Neural cell (in vitro differentiated cells): ENCODE measurements at regions not wholly inside any gene's neighbourhood (a gene's known extent, or its start where the extent isn't known, plus 50 kb on each side); places are given as distances from the start of the nearest gene placed in this dataset.

Experiments
- H2AFZ ChIP-seq: fragments of 200-600, 300-800 bp; sonication (generic), shearing (Covaris generic); 2 replicates; pipeline ENCODE4 v1.6.0; 2014; ENCODE audit warnings: low read depth, mild to moderate bottlenecking, antibody characterized with exemption, low read length, moderate library complexity
- H3F3A ChIP-seq: fragments of 200-600 bp; shearing (Covaris generic); 2 replicates; pipeline ENCODE4 v1.6.1; 2016; ENCODE audit warnings: mild to moderate bottlenecking, moderate library complexity, mixed read lengths, antibody characterized with exemption, low read length; ENCODE audit not compliant: insufficient read depth, poor library complexity, severe bottlenecking
- H3K27ac ChIP-seq: fragments of 200-600, 300-800 bp; sonication (generic), shearing (Covaris generic); 2 replicates; pipeline ENCODE4 v1.5.1; 2014; ENCODE audit warnings: mild to moderate bottlenecking, low read length, moderate library complexity
- H3K27me3 ChIP-seq: fragments of 300-800, 200-600 bp; sonication (generic), shearing (Covaris generic); 2 replicates; pipeline ENCODE4 v1.6.0; 2014; ENCODE audit warnings: mild to moderate bottlenecking, low read depth, low read length, moderate library complexity; ENCODE audit not compliant: insufficient read depth
- H3K36me3 ChIP-seq: fragments of 300-800, 200-600 bp; sonication (generic), shearing (Covaris generic); 2 replicates; pipeline ENCODE4 v1.5.1; 2014; ENCODE audit warnings: mild to moderate bottlenecking, antibody characterized with exemption, low read length, moderate library complexity; ENCODE audit not compliant: insufficient read depth
- H3K4me2 ChIP-seq: fragments of 300-800, 200-600 bp; sonication (generic), shearing (Covaris generic); 2 replicates; pipeline ENCODE4 v1.6.0; 2014; ENCODE audit warnings: mild to moderate bottlenecking, low read length
- H3K4me3 ChIP-seq: fragments of 300-800, 200-600 bp; sonication (generic), shearing (Covaris generic); 2 replicates; pipeline ENCODE4 v1.5.1; 2014; ENCODE audit warnings: mild to moderate bottlenecking, low read length, moderate library complexity
- H3K79me2 ChIP-seq: fragments of 200-600 bp; shearing (Covaris generic); replicated peaks from 2 replicates; pipeline ENCODE4 v1.6.0; 2014; ENCODE audit warnings: mild to moderate bottlenecking, low read length, moderate library complexity; ENCODE audit not compliant: insufficient read depth
- H3K9ac ChIP-seq: fragments of 300-800, 200-600 bp; sonication (generic), shearing (Covaris generic); 2 replicates; pipeline ENCODE4 v1.6.1; 2016; ENCODE audit warnings: mild to moderate bottlenecking, low read length, mixed read lengths
- H3K9me2 ChIP-seq: fragments of 200-600 bp; shearing (Covaris generic); 2 replicates; pipeline ENCODE4 v1.6.1; 2016; ENCODE audit warnings: mild to moderate bottlenecking, low read length, mixed read lengths; ENCODE audit not compliant: insufficient read depth
- H3K9me3 ChIP-seq: fragments of 200-600, 300-800 bp; sonication (generic), shearing (Covaris generic); 2 replicates; pipeline ENCODE4 v1.6.1; 2016; ENCODE audit warnings: mild to moderate bottlenecking, mixed run types, low read length, moderate library complexity, mixed read lengths
- H4K20me1 ChIP-seq: fragments of 200-600 bp; shearing (Covaris generic); 2 replicates; pipeline ENCODE4 v1.6.1; 2016; ENCODE audit warnings: mild to moderate bottlenecking, mixed run types; ENCODE audit not compliant: insufficient read depth
- EP300 ChIP-seq: fragments of 450-650 bp; conservative IDR thresholded peaks from 2 replicates; pipeline ENCODE4 v1.6.1; 2014; ENCODE audit warnings: antibody characterized with exemption, mild to moderate bottlenecking, moderate library complexity; ENCODE audit not compliant: poor library complexity, severe bottlenecking
- EZH2 ChIP-seq: fragments of 200-600, 300-800 bp; shearing (Covaris generic), sonication (generic); IDR thresholded peaks from 2 replicates; pipeline ENCODE4 v1.6.1; 2014; ENCODE audit warnings: antibody characterized with exemption, low read length, borderline replicate concordance, mild to moderate bottlenecking; ENCODE audit not compliant: insufficient read depth, poor library complexity, severe bottlenecking
- MXI1 ChIP-seq: fragments of 450-650 bp; conservative IDR thresholded peaks from 2 replicates; pipeline ENCODE4 v1.6.1; 2014; ENCODE audit warnings: antibody characterized with exemption, mild to moderate bottlenecking; ENCODE audit not compliant: poor library complexity, severe bottlenecking
- POLR2AphosphoS5 ChIP-seq: IDR thresholded peaks from 2 replicates; pipeline ENCODE4 v1.6.1; 2012
- RAD21 ChIP-seq: fragments of 450-650 bp; conservative IDR thresholded peaks from 2 replicates; pipeline ENCODE4 v1.6.1; 2014; ENCODE audit warnings: antibody characterized with exemption, mild to moderate bottlenecking, moderate library complexity
- REST ChIP-seq: IDR thresholded peaks from 2 replicates; pipeline ENCODE4 v1.6.1; 2012; ENCODE audit warnings: borderline replicate concordance
- SMC3 ChIP-seq: fragments of 450-650 bp; conservative IDR thresholded peaks from 2 replicates; pipeline ENCODE4 v1.6.1; 2014; ENCODE audit warnings: antibody characterized with exemption, mild to moderate bottlenecking, moderate library complexity; ENCODE audit not compliant: poor library complexity
- TAF1 ChIP-seq: IDR thresholded peaks from 2 replicates; pipeline ENCODE4 v1.6.1; 2012; ENCODE audit warnings: low read depth
- TF ChIP-seq, protein P1 (sequence below): fragments of 450-650 bp; IDR thresholded peaks from 2 replicates; pipeline ENCODE4 v1.5.1; 2014; ENCODE audit warnings: antibody characterized with exemption, mild to moderate bottlenecking, moderate library complexity; ENCODE audit not compliant: poor library complexity, severe bottlenecking

GRCh38 chr5:57705769-57706168 lies 223.2 kb upstream of the ACTBL2 start:
- no peaks in the 10 kb centered on the region for H3K79me2 ChIP-seq
- H3K9me2 ChIP-seq: no peaks in the 10 kb centered on the region
- TF ChIP-seq REST: no peak
- TF ChIP-seq SMC3: no peak
- H3K36me3 ChIP-seq: no peaks in the 10 kb centered on the region
- H3K9ac ChIP-seq: no peak overlapping the region
- no peaks in the 10 kb centered on the region for H3F3A ChIP-seq
- no peaks in the 10 kb centered on the region for H4K20me1 ChIP-seq
- no peaks in the 10 kb centered on the region for H3K9me3 ChIP-seq
- H2AFZ ChIP-seq: no peak overlapping the region
- no peak overlapping the region for H3K4me3 ChIP-seq
- H3K27ac ChIP-seq: no peak overlapping the region
- H3K27me3 ChIP-seq: no peaks in the 10 kb centered on the region
- H3K4me2 ChIP-seq: no peak overlapping the region

GRCh38 chr5:57703721-57704120 lies 221.1 kb upstream of the ACTBL2 start:
- Histone ChIP-seq H3K36me3 (no peaks in the 10 kb centered on the region), H4K20me1 (no peaks in the 10 kb centered on the region), H3K9me3 (no peaks in the 10 kb centered on the region)

DNA sequence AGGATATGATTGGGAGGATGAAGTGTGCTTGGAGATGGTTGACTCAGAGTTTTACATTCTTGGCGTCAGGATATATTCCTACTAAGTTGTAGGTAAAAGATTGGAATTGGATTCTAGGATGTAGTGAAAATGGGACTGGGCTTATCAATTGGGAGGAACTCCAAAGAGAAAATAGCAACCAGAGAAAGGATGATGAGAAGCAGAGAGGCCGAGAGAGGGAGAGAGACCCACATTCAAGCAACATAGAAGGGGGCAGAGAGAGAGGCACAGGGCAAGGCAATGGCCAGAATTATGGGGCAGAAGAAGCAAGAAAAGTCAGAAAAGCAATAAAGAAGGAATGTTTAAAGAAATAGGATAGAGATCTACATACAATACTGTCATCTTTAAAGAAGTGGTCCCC lies 217.9 kb upstream of the ACTBL2 start:
- Histone ChIP-seq H3K9me3 (no peaks in the 10 kb centered on the region), H3K9me2 (no peaks in the 10 kb centered on the region), H3K4me3 (no peak overlapping the region), H3K36me3 (no peaks in the 10 kb centered on the region), H3K79me2 (no peaks in the 10 kb centered on the region), H3K9ac (no peak overlapping the region), H3F3A (no peaks in the 10 kb centered on the region), H4K20me1 (no peaks in the 10 kb centered on the region), H2AFZ (no peak overlapping the region), H3K27me3 (no peaks in the 10 kb centered on the region), H3K4me2 (no peak overlapping the region), H3K27ac (no peak overlapping the region)
- TF ChIP-seq RAD21 (no peak), SMC3 (no peak), REST (no peak), TAF1 (no peak), EP300 (no peak), EZH2 (no peak), MXI1 (no peak), POLR2AphosphoS5 (no peak)
- TF ChIP-seq, protein P1, sequence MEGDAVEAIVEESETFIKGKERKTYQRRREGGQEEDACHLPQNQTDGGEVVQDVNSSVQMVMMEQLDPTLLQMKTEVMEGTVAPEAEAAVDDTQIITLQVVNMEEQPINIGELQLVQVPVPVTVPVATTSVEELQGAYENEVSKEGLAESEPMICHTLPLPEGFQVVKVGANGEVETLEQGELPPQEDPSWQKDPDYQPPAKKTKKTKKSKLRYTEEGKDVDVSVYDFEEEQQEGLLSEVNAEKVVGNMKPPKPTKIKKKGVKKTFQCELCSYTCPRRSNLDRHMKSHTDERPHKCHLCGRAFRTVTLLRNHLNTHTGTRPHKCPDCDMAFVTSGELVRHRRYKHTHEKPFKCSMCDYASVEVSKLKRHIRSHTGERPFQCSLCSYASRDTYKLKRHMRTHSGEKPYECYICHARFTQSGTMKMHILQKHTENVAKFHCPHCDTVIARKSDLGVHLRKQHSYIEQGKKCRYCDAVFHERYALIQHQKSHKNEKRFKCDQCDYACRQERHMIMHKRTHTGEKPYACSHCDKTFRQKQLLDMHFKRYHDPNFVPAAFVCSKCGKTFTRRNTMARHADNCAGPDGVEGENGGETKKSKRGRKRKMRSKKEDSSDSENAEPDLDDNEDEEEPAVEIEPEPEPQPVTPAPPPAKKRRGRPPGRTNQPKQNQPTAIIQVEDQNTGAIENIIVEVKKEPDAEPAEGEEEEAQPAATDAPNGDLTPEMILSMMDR: no peak

More at GRCh38 chr5:57703721-57704120, 221.1 kb upstream of the ACTBL2 start:
- no peak overlapping the region for H3K4me3 ChIP-seq
- no peaks in the 10 kb centered on the region for H3F3A ChIP-seq
- no peak overlapping the region for H2AFZ ChIP-seq
- no peaks in the 10 kb centered on the region for H3K9me2 ChIP-seq
- no peaks in the 10 kb centered on the region for H3K79me2 ChIP-seq
- no peak overlapping the region for H3K4me2 ChIP-seq
- TF ChIP-seq EZH2 (no peak), RAD21 (no peak)
- H3K9ac ChIP-seq: no peak overlapping the region
- no peaks in the 10 kb centered on the region for H3K27me3 ChIP-seq
- no peak overlapping the region for H3K27ac ChIP-seq
